HG03457 (cell line): ENCODE measurements at regions not wholly inside any gene's neighbourhood (a gene's known extent, or its start where the extent isn't known, plus 50 kb on each side); places are given as distances from the start of the nearest gene placed in this dataset.

Source experiments
- ATAC-seq: cut with Tn5 transposase; IDR thresholded peaks from one replicate; pipeline ENCODE4 v1.9.1; 2021; ENCODE audit warnings: moderate number of reproducible peaks; ENCODE audit not compliant: unreplicated experiment

GRCh38 chr12:19042221-19042620 is 87.3 kb upstream of the PLEKHA5 start:
- ATAC-seq: no peak

- ATAC-seq: no peak
These were observed 85.1 kb upstream of the PLEKHA5 start for GRCh38 chr12:19044430-19044829.

DNA sequence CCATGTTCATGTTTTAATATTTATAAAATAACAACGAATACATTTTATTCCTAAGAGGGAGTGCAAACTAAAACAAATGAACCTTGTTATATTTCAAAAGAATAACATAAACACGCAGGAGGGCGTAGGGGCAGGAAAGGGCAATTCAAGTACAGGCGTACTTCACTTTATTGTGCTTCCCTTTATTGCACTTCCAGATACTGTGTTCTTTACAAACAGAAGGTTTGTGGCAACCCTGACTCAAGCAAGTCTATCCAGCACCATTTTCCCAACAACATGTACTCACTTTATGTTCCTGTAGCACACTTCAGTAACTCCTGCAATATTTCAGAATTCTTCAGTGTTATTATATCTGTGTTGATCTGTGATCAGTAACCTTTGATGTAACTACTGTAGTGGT is 84.6 kb upstream of the PLEKHA5 start:
- no peak for ATAC-seq

DNA sequence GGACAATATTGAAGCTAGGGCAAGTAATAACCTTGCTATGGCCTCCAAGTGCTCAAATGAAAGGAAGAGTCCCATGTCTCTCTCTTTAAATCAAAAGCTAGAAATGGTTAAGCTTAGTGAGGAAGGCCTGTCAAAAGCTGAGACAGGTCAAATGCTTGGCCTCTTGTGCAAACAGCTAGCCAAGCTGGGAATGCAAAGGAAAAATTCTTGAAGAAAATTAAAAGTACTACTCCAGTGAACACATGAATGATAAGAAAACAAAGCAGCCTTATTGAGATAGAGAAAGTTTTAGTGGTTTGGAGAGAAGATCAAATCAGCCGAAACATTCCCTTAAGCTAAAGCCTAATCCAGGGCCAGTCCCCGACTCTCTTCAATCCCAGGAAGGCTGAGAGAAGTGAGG is 84.1 kb upstream of the PLEKHA5 start:
- no peak for ATAC-seq

GRCh38 chr12:19048943-19049342 is 80.6 kb upstream of the PLEKHA5 start:
- ATAC-seq: no peak

- ATAC-seq: no peak
These were observed 76.8 kb upstream of the PLEKHA5 start for GRCh38 chr12:19052689-19053088.

- ATAC-seq: no peak
These were observed 76.3 kb upstream of the PLEKHA5 start for GRCh38 chr12:19053218-19053617.

- no peak for ATAC-seq
These were observed 75.5 kb upstream of the PLEKHA5 start for GRCh38 chr12:19054035-19054434.

DNA sequence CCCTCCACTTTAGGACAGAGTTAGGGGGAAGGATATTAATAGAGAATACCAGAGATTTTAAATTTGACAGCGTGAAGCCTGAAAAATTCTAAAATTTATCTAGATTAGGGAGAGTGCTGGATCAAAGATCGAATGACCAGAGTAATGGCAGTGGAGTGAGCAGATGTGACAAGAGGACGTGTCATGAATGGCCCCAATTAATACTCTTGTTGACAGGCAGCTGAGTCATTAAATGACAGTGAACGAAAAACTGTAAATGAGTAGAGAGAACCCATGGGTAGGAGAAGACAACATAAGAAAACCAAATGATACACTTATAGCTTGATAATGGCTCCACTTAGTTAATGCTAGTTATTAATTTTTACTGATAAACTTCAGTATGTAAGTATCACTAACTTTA is 73.9 kb upstream of the PLEKHA5 start:
- ATAC-seq: no peak

DNA sequence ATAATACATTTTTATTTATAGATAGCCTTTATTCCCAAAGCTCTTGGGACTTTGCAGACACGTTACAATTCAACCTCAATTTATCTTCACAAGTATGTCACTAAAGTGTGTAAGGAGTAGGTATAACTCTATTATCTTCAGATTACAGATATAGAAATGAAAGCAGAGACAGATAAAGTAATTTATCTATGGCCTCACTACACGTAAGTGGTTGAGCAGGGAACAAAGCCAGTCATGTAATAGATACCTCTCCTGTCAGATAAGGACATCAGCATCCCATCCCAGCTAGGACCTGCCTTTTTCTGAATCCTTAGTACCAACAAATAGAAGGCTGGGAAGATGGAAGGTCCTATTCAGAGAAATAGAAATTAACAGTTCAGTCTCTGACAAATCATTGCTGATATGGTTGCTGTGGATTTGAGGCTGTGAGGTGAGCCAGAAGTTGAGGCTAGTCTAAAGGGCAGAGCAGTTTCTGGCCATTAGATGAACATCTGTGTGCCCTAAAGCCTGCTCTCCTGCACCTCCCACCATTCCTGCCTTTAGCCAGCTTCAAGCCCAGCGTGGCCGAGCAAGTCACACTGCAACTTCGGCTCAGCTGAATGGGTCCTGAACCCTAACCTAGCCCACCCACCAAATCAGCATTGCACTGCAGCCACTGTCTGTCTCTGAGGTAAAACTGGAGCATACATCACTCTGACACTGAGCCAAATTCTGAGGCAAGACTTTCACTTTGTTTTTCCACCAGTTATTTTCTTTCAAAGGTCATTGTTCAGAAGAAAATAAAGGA is 71.1 kb upstream of the PLEKHA5 start:
- ATAC-seq: no peak

DNA sequence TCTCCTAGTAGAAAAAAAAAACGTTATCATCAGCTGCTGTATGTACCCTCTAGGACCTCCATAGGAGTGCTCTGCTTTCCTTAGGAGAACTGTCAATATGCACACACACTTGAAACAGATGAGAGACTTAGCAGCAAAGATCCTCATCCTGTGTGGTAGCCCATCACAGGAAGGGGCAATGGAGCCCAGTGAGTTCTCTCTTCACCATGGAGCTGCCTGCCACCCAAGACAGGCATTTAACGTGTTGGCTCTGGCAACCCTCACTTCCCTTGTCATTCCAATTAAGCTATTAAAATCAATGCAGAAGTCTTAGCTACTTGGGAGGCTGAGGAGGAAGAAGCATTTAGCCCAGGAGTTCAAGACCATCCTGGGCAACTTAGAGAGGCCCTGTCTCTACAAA is 64.8 kb upstream of the PLEKHA5 start:
- ATAC-seq: no peak

DNA sequence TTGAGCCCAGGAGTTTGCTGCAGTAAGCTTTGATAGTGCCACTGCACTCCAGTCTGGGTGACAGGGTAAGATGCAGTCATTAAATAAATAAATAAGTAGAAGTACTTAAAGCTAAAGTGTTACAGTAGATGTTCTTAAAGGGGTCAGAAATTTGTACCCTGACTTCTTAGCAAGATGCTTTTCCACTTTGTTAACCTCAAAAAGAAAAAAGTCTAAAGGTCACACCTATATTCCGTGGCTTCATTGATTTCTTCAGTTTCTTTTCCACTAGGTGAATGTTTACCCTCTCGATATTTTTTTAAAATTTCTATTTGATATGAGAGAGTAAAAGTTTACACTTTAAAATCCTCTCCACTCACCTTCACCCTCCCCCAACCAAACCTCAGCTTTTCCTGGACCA is 64.3 kb upstream of the PLEKHA5 start:
- ATAC-seq: no peak

GRCh38 chr12:19065871-19066270 is 63.7 kb upstream of the PLEKHA5 start:
- ATAC-seq: no peak

DNA sequence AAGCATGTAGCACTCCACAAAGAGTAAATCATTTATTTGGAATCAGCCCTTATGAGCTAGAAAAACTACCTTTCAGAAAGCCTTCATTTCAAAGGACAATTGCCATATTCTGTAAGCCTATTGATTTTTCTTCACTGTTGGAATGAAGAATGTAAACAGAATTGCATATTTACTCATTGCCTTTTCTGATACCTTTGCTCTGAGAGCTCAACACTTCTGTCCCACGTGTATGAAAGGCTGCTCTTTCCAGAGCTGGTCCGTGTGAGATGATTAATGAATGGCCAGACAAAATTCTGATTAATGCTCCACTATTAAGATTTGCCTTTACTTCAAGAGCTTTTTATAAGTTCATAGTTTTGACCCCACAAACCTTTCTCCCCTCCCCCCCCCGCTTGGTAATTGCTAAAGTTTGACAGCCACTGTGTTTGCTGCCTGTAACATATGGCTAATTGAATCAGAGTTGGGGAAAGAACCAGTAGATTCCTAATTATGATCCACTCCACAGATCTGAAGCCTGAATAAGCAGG is 63.0 kb upstream of the PLEKHA5 start:
- no peak for ATAC-seq

GRCh38 chr12:19068137-19068536 is 61.4 kb upstream of the PLEKHA5 start:
- no peak for ATAC-seq

DNA sequence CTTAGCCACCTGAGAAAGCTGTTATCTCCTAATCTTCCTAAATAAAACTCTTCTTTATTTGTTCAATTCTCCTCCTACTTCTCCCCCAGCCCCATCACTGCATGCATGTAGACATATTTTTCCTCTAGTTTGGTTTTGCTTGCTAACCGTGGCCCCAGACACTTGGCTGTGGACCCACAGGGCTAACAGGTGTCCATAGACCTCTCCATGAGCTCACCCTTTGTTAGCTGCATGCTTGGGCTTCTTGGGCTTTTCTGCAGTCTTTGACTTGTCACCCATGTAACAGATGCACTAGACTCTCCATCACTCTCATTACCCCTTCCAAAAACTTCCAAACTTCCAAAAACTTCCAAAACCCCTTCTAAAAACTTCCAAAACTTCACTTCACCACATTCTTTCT is 59.2 kb upstream of the PLEKHA5 start:
- no peak for ATAC-seq

DNA sequence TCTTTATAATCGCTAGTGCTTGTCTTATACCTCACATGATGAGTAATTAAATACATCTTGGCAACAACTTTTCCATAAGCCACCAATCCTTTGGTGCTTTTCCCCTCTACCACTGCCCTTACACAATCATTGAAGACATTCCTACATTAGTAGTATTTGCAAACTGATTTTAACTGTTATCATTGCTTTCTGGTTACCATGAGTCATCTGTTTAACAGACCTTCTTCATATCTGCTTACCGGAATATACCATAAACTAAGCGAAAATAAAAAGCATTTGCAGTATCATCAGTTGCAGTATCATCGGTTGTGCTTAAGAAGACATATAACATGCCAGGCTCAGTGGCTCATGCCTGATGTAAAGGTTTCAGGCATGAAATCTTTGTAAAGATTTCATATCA is 54.8 kb upstream of the PLEKHA5 start:
- ATAC-seq: no peak

- no peak for ATAC-seq
These were observed 53.7 kb upstream of the PLEKHA5 start for GRCh38 chr12:19075711-19076340.
